ENCODE measurements at regions not wholly inside any gene's neighbourhood (a gene's known extent, or its start where the extent isn't known, plus 50 kb on each side); places are given as distances from the start of the nearest gene placed in this dataset.

- DNase-seq (ENCODE audit: low read depth, low spot score), result no peak
- 0 out of 2 replicates have a peak, but pooled peaks have one; percentile 51 for ATAC-seq
- Histone ChIP-seq H3K36me3 (ENCODE audit: control insufficient read depth, insufficient read depth, low read length) (no peaks in the 10 kb centered on the region), H3K4me3 (ENCODE audit: low read depth in 2 of 2, low read length in 2 of 2) (no peak overlapping the region), H3K4me1 (ENCODE audit: control insufficient read depth, insufficient read depth, low read length) (no peaks in the 10 kb centered on the region), H3K27ac (ENCODE audit: low read length) (no peak overlapping the region), H3K27me3 (ENCODE audit: control insufficient read depth, insufficient read depth, low read length) (no peaks in the 10 kb centered on the region), H3K9me3 (ENCODE audit: control insufficient read depth, insufficient read depth, low read depth, low read length) (no peaks in the 10 kb centered on the region)
- BruUV-seq (replicated peaks), result no TSS peak
- TF ChIP-seq TCF7L2 (IDR thresholded peaks at IDR 0.05; ENCODE audit: low read depth, low read length), result no peak
- no peak for TF ChIP-seq POLR2AphosphoS5 (IDR thresholded peaks at IDR 0.05; ENCODE audit: low read depth, low read length)
- no peak for TF ChIP-seq SIN3A (IDR thresholded peaks at IDR 0.05; ENCODE audit: borderline replicate concordance, insufficient read depth, low read depth, low read length)
- TF ChIP-seq, protein P1, sequence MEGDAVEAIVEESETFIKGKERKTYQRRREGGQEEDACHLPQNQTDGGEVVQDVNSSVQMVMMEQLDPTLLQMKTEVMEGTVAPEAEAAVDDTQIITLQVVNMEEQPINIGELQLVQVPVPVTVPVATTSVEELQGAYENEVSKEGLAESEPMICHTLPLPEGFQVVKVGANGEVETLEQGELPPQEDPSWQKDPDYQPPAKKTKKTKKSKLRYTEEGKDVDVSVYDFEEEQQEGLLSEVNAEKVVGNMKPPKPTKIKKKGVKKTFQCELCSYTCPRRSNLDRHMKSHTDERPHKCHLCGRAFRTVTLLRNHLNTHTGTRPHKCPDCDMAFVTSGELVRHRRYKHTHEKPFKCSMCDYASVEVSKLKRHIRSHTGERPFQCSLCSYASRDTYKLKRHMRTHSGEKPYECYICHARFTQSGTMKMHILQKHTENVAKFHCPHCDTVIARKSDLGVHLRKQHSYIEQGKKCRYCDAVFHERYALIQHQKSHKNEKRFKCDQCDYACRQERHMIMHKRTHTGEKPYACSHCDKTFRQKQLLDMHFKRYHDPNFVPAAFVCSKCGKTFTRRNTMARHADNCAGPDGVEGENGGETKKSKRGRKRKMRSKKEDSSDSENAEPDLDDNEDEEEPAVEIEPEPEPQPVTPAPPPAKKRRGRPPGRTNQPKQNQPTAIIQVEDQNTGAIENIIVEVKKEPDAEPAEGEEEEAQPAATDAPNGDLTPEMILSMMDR (IDR thresholded peaks at IDR 0.05), result no peak
- no peak for TF ChIP-seq REST (IDR thresholded peaks at IDR 0.05; ENCODE audit: insufficient read depth in 1 of 2, low read depth in 2 of 2, low read length in 1 of 2)
- ChIA-PET POLR2A (no interaction called here), CTCF (no interaction called here)
- intact Hi-C loops (cut with micrococcal nuclease; ENCODE audit: unreplicated experiment) (no loop called here), in situ Hi-C loops (cut with HindIII; ENCODE audit: low pct_unique_long_range_greater_than_20kb, low sequenced_read_pairs) (no loop called here)
These were observed 430.4 kb downstream of the ACTRT1 start for GRCh38 chrX:127621780-127622179.

DNA sequence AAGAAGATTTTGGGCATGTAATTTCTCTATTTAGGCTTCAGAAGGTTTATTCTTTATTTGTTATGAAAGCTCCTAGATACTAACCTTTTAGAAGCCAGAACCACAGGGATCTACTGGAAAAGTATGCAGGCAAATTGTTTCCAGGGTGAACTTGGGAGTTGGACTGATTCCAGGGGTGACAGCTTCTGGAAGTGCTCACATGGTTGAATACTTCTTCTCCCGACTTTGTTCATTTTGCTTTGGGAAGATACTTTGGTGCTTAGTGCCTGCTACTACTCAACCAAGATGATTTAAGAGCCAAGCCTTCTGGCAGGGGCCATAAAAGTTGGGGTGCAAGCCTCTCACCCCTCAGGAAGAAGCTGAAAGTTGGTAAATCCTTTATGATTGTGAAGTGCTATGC, 445.6 kb downstream of the ACTRT1 start:
- no peak for DNase-seq (ENCODE audit: low read depth, low spot score)
- no peaks in the 10 kb centered on the region for H3K4me1 ChIP-seq (ENCODE audit: control insufficient read depth, insufficient read depth, low read length)

More for the DNA sequence above, 445.6 kb downstream of the ACTRT1 start:
- in situ Hi-C loops (cut with HindIII; ENCODE audit: low pct_unique_long_range_greater_than_20kb, low sequenced_read_pairs), result no loop called here
- intact Hi-C loops (cut with micrococcal nuclease; ENCODE audit: unreplicated experiment), result no loop called here
- Histone ChIP-seq H3K9me3 (ENCODE audit: control insufficient read depth, insufficient read depth, low read depth, low read length) (no peaks in the 10 kb centered on the region), H3K36me3 (ENCODE audit: control insufficient read depth, insufficient read depth, low read length) (no peaks in the 10 kb centered on the region), H3K4me3 (ENCODE audit: low read depth in 2 of 2, low read length in 2 of 2) (no peak overlapping the region), H3K27me3 (ENCODE audit: control insufficient read depth, insufficient read depth, low read length) (no peaks in the 10 kb centered on the region), H3K27ac (ENCODE audit: low read length) (no peak overlapping the region)
- no peak for ATAC-seq
- ChIA-PET POLR2A (no interaction called here), CTCF (no interaction called here)
- no TSS peak for BruUV-seq (replicated peaks)
- no peak for TF ChIP-seq SIN3A (IDR thresholded peaks at IDR 0.05; ENCODE audit: borderline replicate concordance, insufficient read depth, low read depth, low read length)
- TF ChIP-seq REST (IDR thresholded peaks at IDR 0.05; ENCODE audit: insufficient read depth in 1 of 2, low read depth in 2 of 2, low read length in 1 of 2), result no peak
- TF ChIP-seq POLR2AphosphoS5 (IDR thresholded peaks at IDR 0.05; ENCODE audit: low read depth, low read length), result no peak
- TF ChIP-seq TCF7L2 (IDR thresholded peaks at IDR 0.05; ENCODE audit: low read depth, low read length), result no peak
- TF ChIP-seq, protein P1 (IDR thresholded peaks at IDR 0.05), result no peak
